ENCODE measurements at regions not wholly inside any gene's neighbourhood (a gene's known extent, or its start where the extent isn't known, plus 50 kb on each side); places are given as distances from the start of the nearest gene placed in this dataset.
"Not testable (repeated sequence)": the region's sequence is repeated elsewhere in the genome, so short reads cannot be mapped to it uniquely, and the experiment has no call there.

- no peak for DNase-seq (ENCODE audit: low read depth)
- H3K4me3 ChIP-seq (ENCODE audit: low read depth, low read length): no peak overlapping the region
- TF ChIP-seq CTCF (IDR thresholded peaks at IDR 0.05; ENCODE audit: insufficient read depth, low read length): no peak
Measured at GRCh38 chr16:58850678-58851020, 116.5 kb upstream of the GOT2 start.

GRCh38 chr16:58850019-58850677 is 116.0 kb upstream of the GOT2 start:
- no peak for DNase-seq (ENCODE audit: low read depth)
- H3K4me3 ChIP-seq (ENCODE audit: low read depth, low read length): no peak overlapping the region

GRCh38 chr16:58848662-58849002 is 114.5 kb upstream of the GOT2 start:
- DNase-seq (ENCODE audit: low read depth): no peak
- no peak overlapping the region for H3K4me3 ChIP-seq (ENCODE audit: low read depth, low read length)
- no peak for TF ChIP-seq CTCF (IDR thresholded peaks at IDR 0.05; ENCODE audit: insufficient read depth, low read length)

More at GRCh38 chr16:58850019-58850677, 116.0 kb upstream of the GOT2 start:
- TF ChIP-seq CTCF (IDR thresholded peaks at IDR 0.05; ENCODE audit: insufficient read depth, low read length): no peak

- DNase-seq (ENCODE audit: low read depth): no peak
- H3K4me3 ChIP-seq (ENCODE audit: low read depth, low read length): no peak overlapping the region
- TF ChIP-seq CTCF (IDR thresholded peaks at IDR 0.05; ENCODE audit: insufficient read depth, low read length): no peak
Measured at GRCh38 chr16:58847902-58848661, 114.0 kb upstream of the GOT2 start.

- not testable (repeated sequence) for DNase-seq (ENCODE audit: low read depth); H3K4me3 ChIP-seq (ENCODE audit: low read depth, low read length)
Measured at GRCh38 chr16:58846226-58846625, 112.1 kb upstream of the GOT2 start.

- no peak overlapping the region for H3K4me3 ChIP-seq (ENCODE audit: low read depth, low read length)
- no peak for TF ChIP-seq CTCF (IDR thresholded peaks at IDR 0.05; ENCODE audit: insufficient read depth, low read length)
- peak; percentile 9 for DNase-seq (ENCODE audit: low read depth)
Measured at GRCh38 chr16:58843675-58844074, 109.6 kb upstream of the GOT2 start.

GRCh38 chr16:58842746-58843145 is 108.6 kb upstream of the GOT2 start:
- DNase-seq (ENCODE audit: low read depth): no peak
- no peak for TF ChIP-seq CTCF (IDR thresholded peaks at IDR 0.05; ENCODE audit: insufficient read depth, low read length)
- H3K4me3 ChIP-seq (ENCODE audit: low read depth, low read length): no peak overlapping the region
